GM18520 (cell line): ENCODE measurements at regions not wholly inside any gene's neighbourhood (a gene's known extent, or its start where the extent isn't known, plus 50 kb on each side); places are given as distances from the start of the nearest gene placed in this dataset.

ENCODE experiments used
- ATAC-seq: cut with Tn5 transposase; IDR thresholded peaks from one replicate; pipeline ENCODE4 v1.9.1; 2021; ENCODE audit not compliant: unreplicated experiment

- no peak for ATAC-seq
Observed at GRCh38 chr2:173806761-173807160, 158.4 kb downstream of the SP3 start.

GRCh38 chr2:173808718-173809117 lies 156.5 kb downstream of the SP3 start:
- ATAC-seq, result no peak

- no peak for ATAC-seq
Observed at GRCh38 chr2:173812321-173812720, 152.9 kb downstream of the SP3 start.

- no peak for ATAC-seq
Observed at GRCh38 chr2:173814306-173814705, 150.9 kb downstream of the SP3 start.

- no peak for ATAC-seq
Observed at GRCh38 chr2:173815772-173816171, 149.4 kb downstream of the SP3 start.

GRCh38 chr2:173817582-173817981 lies 147.6 kb downstream of the SP3 start:
- ATAC-seq, result no peak

- ATAC-seq, result no peak
Observed at GRCh38 chr2:173818285-173818684, 146.9 kb downstream of the SP3 start.

- no peak for ATAC-seq
Observed at GRCh38 chr2:173819852-173820251, 145.3 kb downstream of the SP3 start.

- ATAC-seq, result no peak
Observed at GRCh38 chr2:173821451-173821850, 143.7 kb downstream of the SP3 start.

- ATAC-seq, result no peak
Observed at GRCh38 chr2:173822889-173823542, 142.2 kb downstream of the SP3 start.

GRCh38 chr2:173823543-173823939 lies 141.6 kb downstream of the SP3 start:
- no peak for ATAC-seq

- no peak for ATAC-seq
Observed at GRCh38 chr2:173828189-173829142, 136.7 kb downstream of the SP3 start.

- ATAC-seq, result no peak
Observed at GRCh38 chr2:173829727-173830126, 135.4 kb downstream of the SP3 start.

- no peak for ATAC-seq
Observed at GRCh38 chr2:173830170-173830569, 135.0 kb downstream of the SP3 start.

- no peak for ATAC-seq
Observed at GRCh38 chr2:173831312-173832229, 133.6 kb downstream of the SP3 start.

- ATAC-seq, result no peak
Observed at GRCh38 chr2:173834141-173834540, 131.0 kb downstream of the SP3 start.

GRCh38 chr2:173835726-173836125 lies 129.4 kb downstream of the SP3 start:
- no peak for ATAC-seq

GRCh38 chr2:173841110-173841509 lies 124.1 kb downstream of the SP3 start:
- no peak for ATAC-seq

GRCh38 chr2:173843526-173843925 lies 121.6 kb downstream of the SP3 start:
- no peak for ATAC-seq

- no peak for ATAC-seq
Observed at GRCh38 chr2:173851141-173851641, 114.0 kb downstream of the SP3 start.

GRCh38 chr2:173854141-173854540 lies 111.0 kb downstream of the SP3 start:
- ATAC-seq, result no peak
